GM12878 (cell line): ENCODE measurements at regions not wholly inside any gene's neighbourhood (a gene's known extent, or its start where the extent isn't known, plus 50 kb on each side); places are given as distances from the start of the nearest gene placed in this dataset.

Experiments
- ATAC-seq: fragments of 200-7000 bp; cut with Tn5 transposase; 3 replicates; pipeline ENCODE4 v1.9.1; 2020; ENCODE audit warnings: mild to moderate bottlenecking, moderate library complexity
- BruUV-seq: library from RNA; stranded (reverse); fragments of 400-500 nt; replicated peaks from 2 replicates; lab custom pipeline; 2021; lab: Mats Ljungman, UMichigan
- CTCF ChIA-PET: fragments of 300-600 bp; sonication (Branson Sonifier 250); formaldehyde crosslinking; extraction: SDS; loops from one replicate; lab custom pipeline; 2021; ENCODE audit warnings: inconsistent platforms; lab: Yijun Ruan, JAX
- POLR2A ChIA-PET: fragments of 350-600 bp; formaldehyde crosslinking; extraction: SDS; loops from one replicate; lab custom pipeline; 2021; ENCODE audit warnings: inconsistent platforms; lab: Charles Lee
- RAD21 ChIA-PET: fragments of 300-600 bp; sonication (Branson Sonifier 250); formaldehyde crosslinking; loops from one replicate; lab custom pipeline; 2023; ENCODE audit warnings: antibody characterized with exemption; ENCODE audit not compliant: unreplicated experiment; lab: Charles Lee
- SMC1A ChIA-PET: fragments of 300-600 bp; sonication (Branson Sonifier 250); formaldehyde crosslinking; loops from one replicate; lab custom pipeline; 2023; ENCODE audit not compliant: unreplicated experiment, uncharacterized antibody; lab: Charles Lee
- DNase-seq: peaks from one replicate; pipeline ENCODE4 v3.0.0-alpha.2; 2011; ENCODE audit warnings: low read depth, low spot score
- FAIRE-seq: peaks from 3 replicates; lab custom pipeline; 2011; peaks lifted over from hg19 to GRCh38; lab: Jason Lieb, UNC
- H2AFZ ChIP-seq: 2 replicates; pipeline ENCODE4 v1.6.0; 2011; ENCODE audit warnings: low read depth, low read length, control low read depth; ENCODE audit not compliant: control insufficient read depth
- H3K27ac ChIP-seq: 2 replicates; pipeline ENCODE4 v1.5.1; 2011; ENCODE audit warnings: control low read depth; ENCODE audit not compliant: control insufficient read depth, insufficient read depth
- H3K27me3 ChIP-seq, 2 experiments: replicated peaks in 1 of 2; 2 replicates each; pipeline versions ENCODE4 v1.6.0 to v1.6.1; 2011; ENCODE audit warnings: low read length in 1 of 2; ENCODE audit not compliant: control insufficient read depth in 2 of 2, insufficient read depth in 2 of 2
- H3K36me3 ChIP-seq, 2 experiments: 2 replicates each; pipeline ENCODE4 v1.5.1; 2011; ENCODE audit warnings: low read length in 1 of 2; ENCODE audit not compliant: control insufficient read depth in 2 of 2, insufficient read depth in 2 of 2
- H3K4me1 ChIP-seq: 2 replicates; pipeline ENCODE4 v1.6.1; 2011; ENCODE audit warnings: mild to moderate bottlenecking, low read length, moderate library complexity, mixed read lengths; ENCODE audit not compliant: control insufficient read depth, insufficient read depth
- H3K4me2 ChIP-seq: 2 replicates; pipeline ENCODE4 v1.6.0; 2011; ENCODE audit warnings: control low read depth; ENCODE audit not compliant: control insufficient read depth, insufficient read depth
- H3K4me3 ChIP-seq: fragments of 200-600 bp; sonication (generic); 2 replicates; pipeline ENCODE4 v1.5.1; 2016
- H3K79me2 ChIP-seq: 2 replicates; pipeline ENCODE4 v1.6.0; 2011; ENCODE audit warnings: low read length; ENCODE audit not compliant: control insufficient read depth, insufficient read depth
- H3K9ac ChIP-seq: 2 replicates; pipeline ENCODE4 v1.8.0; 2011; ENCODE audit warnings: low read length, control low read depth, mixed read lengths; ENCODE audit not compliant: control insufficient read depth, insufficient read depth
- H3K9me3 ChIP-seq: replicated peaks from 3 replicates; pipeline ENCODE4 v1.5.1; 2011; ENCODE audit warnings: mild to moderate bottlenecking, low read length; ENCODE audit not compliant: control insufficient read depth, insufficient read depth
- H4K20me1 ChIP-seq: 2 replicates; pipeline ENCODE4 v1.6.0; 2011; ENCODE audit not compliant: control insufficient read depth, insufficient read depth
- BCL3 ChIP-seq: IDR thresholded peaks from 2 replicates; pipeline ENCODE4 v1.6.1; 2011; ENCODE audit warnings: borderline replicate concordance, low read depth, mild to moderate bottlenecking, moderate library complexity, low read length; ENCODE audit not compliant: insufficient read depth, poor library complexity, severe bottlenecking
- DPF2 ChIP-seq: fragments of 450-650 bp; IDR thresholded peaks from 2 replicates; pipeline ENCODE4 v1.6.1; 2017; ENCODE audit warnings: mild to moderate bottlenecking
- GABPA ChIP-seq: IDR thresholded peaks from 2 replicates; pipeline ENCODE4 v1.6.1; 2014; ENCODE audit warnings: antibody characterized with exemption, low read depth, mild to moderate bottlenecking, inconsistent platforms
- REST ChIP-seq: IDR thresholded peaks from 2 replicates; pipeline ENCODE4 v1.6.1; 2012; ENCODE audit warnings: mild to moderate bottlenecking, low read depth, low read length
- SIX5 ChIP-seq: IDR thresholded peaks from 2 replicates; pipeline ENCODE4 v1.6.1; 2011; ENCODE audit warnings: mild to moderate bottlenecking, low read depth, low read length, moderate library complexity; ENCODE audit not compliant: severe bottlenecking
- SREBF2 ChIP-seq: IDR thresholded peaks from 2 replicates; pipeline ENCODE4 v1.6.1; 2012; ENCODE audit warnings: mild to moderate bottlenecking, low read length
- ZNF274 ChIP-seq: IDR thresholded peaks from one replicate; pipeline ENCODE4 v1.8.0; 2011; ENCODE audit not compliant: insufficient read length, insufficient read depth
- ZZZ3 ChIP-seq: IDR thresholded peaks from 2 replicates; pipeline ENCODE4 v1.6.1; 2011; ENCODE audit warnings: low read depth; ENCODE audit not compliant: control insufficient read depth, insufficient read length
- WGBS: methylation state at CpG from one replicate; pipeline ENCODE4 v1.1.6; 2016; ENCODE audit warnings: low lambda C conversion rate; ENCODE audit not compliant: insufficient replicate concordance, insufficient coverage; ENCODE audit errors: missing lambda C conversion rate; 5-methylcytosine and 5-hydroxymethylcytosine counted together
- in situ Hi-C: fragments of 300-500 bp; cut with MboI; formaldehyde crosslinking; loops from 9 replicates; pipeline ENCODE4 v1.14.3; 2018; ENCODE audit warnings: mixed read lengths
- intact Hi-C: fragments of 100-400 bp; cut with micrococcal nuclease; formaldehyde crosslinking; loops from one replicate; pipeline ENCODE4 v1.14.2; 2022; ENCODE audit not compliant: unreplicated experiment
- TF ChIP-seq, protein P1 (sequence below): fragments of 450-650 bp; IDR thresholded peaks from 2 replicates; pipeline ENCODE4 v1.6.1; 2017; ENCODE audit warnings: mild to moderate bottlenecking

- Histone ChIP-seq H3K79me2 (no peaks in the 10 kb centered on the region), H3K9me3 (no peaks in the 10 kb centered on the region), H3K4me2 (no peak overlapping the region), H3K4me3 (no peak overlapping the region), H3K27me3 (no peaks in the 10 kb centered on the region), H3K9ac (no peak overlapping the region), H3K27ac (no peak overlapping the region), H3K36me3 (no peaks in the 10 kb centered on the region), H4K20me1 (no peaks in the 10 kb centered on the region), H3K4me1 (no peaks in the 10 kb centered on the region), H2AFZ (no peak overlapping the region)
- in situ Hi-C loops = no loop called here
- ChIA-PET CTCF (interaction anchor here (0.7 to 1.2 kb wide), 5 partner anchors 10 to 337 kb away, joined by 3 to 4 read pairs (median 3); no protein-coding TSS in a partner anchor), SMC1A (interaction anchor here (0.6 to 0.7 kb wide), 2 partner anchors 23 to 214 kb away, joined by 3 read pairs; no protein-coding TSS in a partner anchor), POLR2A (no interaction called here), RAD21 (interaction anchor here (1.0 kb wide), 1 partner anchor 17 kb away, joined by 3 read pairs; no protein-coding TSS in a partner anchor)
- whole genome bisulfite sequencing = 25% methylated on average over 1 of the region's 1 CpG
- ATAC-seq = no peak
- intact Hi-C loops = no loop called here
- no TSS peak for BruUV-seq
- TF ChIP-seq SREBF2 = no peak
- TF ChIP-seq GABPA = no peak
- no peak for TF ChIP-seq REST
- no peak for TF ChIP-seq ZNF274
- no peak for TF ChIP-seq BCL3
- no peak for TF ChIP-seq DPF2
- TF ChIP-seq, protein P1, sequence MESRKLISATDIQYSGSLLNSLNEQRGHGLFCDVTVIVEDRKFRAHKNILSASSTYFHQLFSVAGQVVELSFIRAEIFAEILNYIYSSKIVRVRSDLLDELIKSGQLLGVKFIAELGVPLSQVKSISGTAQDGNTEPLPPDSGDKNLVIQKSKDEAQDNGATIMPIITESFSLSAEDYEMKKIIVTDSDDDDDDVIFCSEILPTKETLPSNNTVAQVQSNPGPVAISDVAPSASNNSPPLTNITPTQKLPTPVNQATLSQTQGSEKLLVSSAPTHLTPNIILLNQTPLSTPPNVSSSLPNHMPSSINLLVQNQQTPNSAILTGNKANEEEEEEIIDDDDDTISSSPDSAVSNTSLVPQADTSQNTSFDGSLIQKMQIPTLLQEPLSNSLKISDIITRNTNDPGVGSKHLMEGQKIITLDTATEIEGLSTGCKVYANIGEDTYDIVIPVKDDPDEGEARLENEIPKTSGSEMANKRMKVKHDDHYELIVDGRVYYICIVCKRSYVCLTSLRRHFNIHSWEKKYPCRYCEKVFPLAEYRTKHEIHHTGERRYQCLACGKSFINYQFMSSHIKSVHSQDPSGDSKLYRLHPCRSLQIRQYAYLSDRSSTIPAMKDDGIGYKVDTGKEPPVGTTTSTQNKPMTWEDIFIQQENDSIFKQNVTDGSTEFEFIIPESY = no peak
- TF ChIP-seq SIX5 = no peak
- TF ChIP-seq ZZZ3 = no peak
- DNase-seq = no peak
- no peak for FAIRE-seq
Measured at GRCh38 chr9:85118990-85119755, 449.6 kb downstream of the NTRK2 start.
